ENCODE measurements at regions not wholly inside any gene's neighbourhood (a gene's known extent, or its start where the extent isn't known, plus 50 kb on each side); places are given as distances from the start of the nearest gene placed in this dataset.
A peak's percentile ranks its signal among the peaks of the same experiment; 100 is the strongest.

- no peak for TF ChIP-seq AGO1 (IDR thresholded peaks at IDR 0.05; ENCODE audit: low read depth, low read length, poor library complexity, severe bottlenecking)
- TF ChIP-seq CENPBD1 (CRISPR knock-in tag; IDR thresholded peaks at IDR 0.05; ENCODE audit: borderline replicate concordance, low read depth), result no peak
- no peak for TF ChIP-seq MAFF (IDR thresholded peaks at IDR 0.05; ENCODE audit: low read depth, low read length)
- TF ChIP-seq ELF3 (CRISPR knock-in tag; IDR thresholded peaks at IDR 0.05), result no peak
- TF ChIP-seq ARID3A (IDR thresholded peaks at IDR 0.05; ENCODE audit: low read depth, low read length), result no peak
- no peak for TF ChIP-seq NONO (IDR thresholded peaks at IDR 0.05)
- no peak for TF ChIP-seq NONO (CRISPR knock-in tag; conservative IDR thresholded peaks at IDR 0.05)
- TF ChIP-seq ZNF800 (CRISPR knock-in tag; IDR thresholded peaks at IDR 0.05), result no peak
- TF ChIP-seq TIGD3 (CRISPR knock-in tag; IDR thresholded peaks at IDR 0.05; ENCODE audit: borderline replicate concordance), result no peak
- TF ChIP-seq ZBTB34 (CRISPR knock-in tag; IDR thresholded peaks at IDR 0.05), result no peak
- no peak for TF ChIP-seq ZNF17 (CRISPR knock-in tag; IDR thresholded peaks at IDR 0.05)
- no peak for TF ChIP-seq DR1 (CRISPR knock-in tag; IDR thresholded peaks at IDR 0.05)
- no peak for TF ChIP-seq CHD4 (IDR thresholded peaks at IDR 0.05; ENCODE audit: borderline replicate concordance, low read length)
- TF ChIP-seq HNF4G (IDR thresholded peaks at IDR 0.05; ENCODE audit: borderline replicate concordance, low read depth, low read length), result no peak
- TF ChIP-seq HNF4G (CRISPR knock-in tag; IDR thresholded peaks at IDR 0.05; ENCODE audit: borderline replicate concordance, low read depth), result no peak
- TF ChIP-seq SP1 (IDR thresholded peaks at IDR 0.05), result no peak
- TF ChIP-seq SP1 (CRISPR knock-in tag; IDR thresholded peaks at IDR 0.05), result no peak
- no peak for TF ChIP-seq POLR2G (IDR thresholded peaks at IDR 0.05; ENCODE audit: low read depth, low read length)
- no peak for TF ChIP-seq ZZZ3 (CRISPR knock-in tag; IDR thresholded peaks at IDR 0.05; ENCODE audit: borderline replicate concordance)
- no peak for TF ChIP-seq ZNF34 (CRISPR knock-in tag; IDR thresholded peaks at IDR 0.05; ENCODE audit: borderline replicate concordance)
- no peak for TF ChIP-seq FOXP1 (IDR thresholded peaks at IDR 0.05)
- peak; percentile 63; the same call in 1 of the 2 replicates for TF ChIP-seq FOXP1 (CRISPR knock-in tag; IDR thresholded peaks at IDR 0.05)
- TF ChIP-seq ZNF878 (CRISPR knock-in tag; IDR thresholded peaks at IDR 0.05), result no peak
Observed at GRCh38 chr2:120632796-120633646, 102.6 kb upstream of the GLI2 start (continued).
